ENCODE measurements at regions not wholly inside any gene's neighbourhood (a gene's known extent, or its start where the extent isn't known, plus 50 kb on each side); places are given as distances from the start of the nearest gene placed in this dataset.
A peak's percentile ranks its signal among the peaks of the same experiment; 100 is the strongest.

DNA sequence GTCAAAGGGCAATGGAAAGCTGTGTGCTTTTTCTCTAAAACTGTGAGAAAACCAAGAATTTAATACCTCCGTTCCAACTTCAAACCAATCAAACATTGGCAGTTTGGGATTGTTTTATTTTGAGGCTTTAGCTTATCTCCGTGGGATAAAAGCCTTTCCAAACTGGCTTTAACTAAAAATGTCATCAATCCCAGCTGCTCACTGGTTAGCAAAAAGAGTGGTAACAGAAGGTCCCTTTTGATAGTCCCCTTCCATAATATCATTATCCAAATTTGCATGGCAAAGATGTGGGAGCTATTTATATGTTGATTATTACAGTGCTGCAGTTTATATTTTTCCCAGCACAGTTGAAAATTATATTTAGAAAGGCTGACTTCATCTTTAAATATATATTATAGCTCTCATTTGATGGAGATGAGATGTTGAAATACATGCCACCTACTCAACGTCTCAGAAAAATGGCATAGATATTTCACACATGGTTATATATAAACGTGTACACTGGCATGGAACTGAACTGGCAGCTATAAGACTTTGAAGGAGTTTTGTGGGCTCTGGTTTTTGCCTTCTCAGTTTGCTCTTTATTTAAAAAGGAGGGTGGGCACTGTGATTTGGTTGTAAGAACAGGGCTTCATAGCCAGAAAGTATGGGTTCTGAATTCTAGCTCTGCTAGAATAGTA lies 707.1 kb upstream of the SLIT2 start:
- H3K4me3 ChIP-seq (ENCODE audit: low read length): no peak overlapping the region
- TF ChIP-seq, protein P1, sequence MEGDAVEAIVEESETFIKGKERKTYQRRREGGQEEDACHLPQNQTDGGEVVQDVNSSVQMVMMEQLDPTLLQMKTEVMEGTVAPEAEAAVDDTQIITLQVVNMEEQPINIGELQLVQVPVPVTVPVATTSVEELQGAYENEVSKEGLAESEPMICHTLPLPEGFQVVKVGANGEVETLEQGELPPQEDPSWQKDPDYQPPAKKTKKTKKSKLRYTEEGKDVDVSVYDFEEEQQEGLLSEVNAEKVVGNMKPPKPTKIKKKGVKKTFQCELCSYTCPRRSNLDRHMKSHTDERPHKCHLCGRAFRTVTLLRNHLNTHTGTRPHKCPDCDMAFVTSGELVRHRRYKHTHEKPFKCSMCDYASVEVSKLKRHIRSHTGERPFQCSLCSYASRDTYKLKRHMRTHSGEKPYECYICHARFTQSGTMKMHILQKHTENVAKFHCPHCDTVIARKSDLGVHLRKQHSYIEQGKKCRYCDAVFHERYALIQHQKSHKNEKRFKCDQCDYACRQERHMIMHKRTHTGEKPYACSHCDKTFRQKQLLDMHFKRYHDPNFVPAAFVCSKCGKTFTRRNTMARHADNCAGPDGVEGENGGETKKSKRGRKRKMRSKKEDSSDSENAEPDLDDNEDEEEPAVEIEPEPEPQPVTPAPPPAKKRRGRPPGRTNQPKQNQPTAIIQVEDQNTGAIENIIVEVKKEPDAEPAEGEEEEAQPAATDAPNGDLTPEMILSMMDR (conservative IDR thresholded peaks at IDR 0.05; ENCODE audit: low read length): no peak
- DNase-seq (ENCODE audit: low read depth): no peak

DNA sequence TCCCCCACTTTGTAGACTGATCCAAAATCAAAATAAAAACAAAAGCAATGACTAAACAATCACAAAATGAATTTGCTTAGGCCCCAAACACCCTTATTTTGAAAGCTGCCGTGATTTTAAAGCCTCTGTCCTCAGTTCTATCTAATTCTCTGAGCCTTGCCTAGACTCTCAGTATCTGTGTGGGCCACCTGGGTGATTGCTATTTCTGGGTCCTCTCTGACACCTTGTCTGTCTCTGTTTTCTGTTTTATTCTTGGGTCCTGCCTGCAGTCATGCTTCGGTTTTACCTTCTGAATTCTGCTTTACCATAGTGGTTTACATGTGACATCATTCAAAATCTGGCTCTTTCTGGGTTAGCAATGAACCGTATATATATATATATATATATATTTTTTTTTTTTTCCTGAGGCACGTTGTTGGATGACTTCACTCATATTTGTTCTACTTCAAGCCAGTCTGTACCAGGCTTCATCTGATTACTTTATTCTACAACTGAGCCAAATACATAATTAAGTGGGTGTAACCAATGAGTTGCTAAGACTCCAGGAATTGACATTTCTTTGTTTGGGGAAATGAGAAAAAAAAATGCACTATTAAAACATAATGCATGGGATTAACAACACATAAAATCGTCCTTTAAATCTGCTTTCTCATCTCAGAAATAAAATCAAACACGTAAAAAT lies 710.7 kb upstream of the SLIT2 start:
- TF ChIP-seq, protein P1 (conservative IDR thresholded peaks at IDR 0.05; ENCODE audit: low read length): no peak
- H3K4me3 ChIP-seq (ENCODE audit: low read length): no peak overlapping the region
- DNase-seq (ENCODE audit: low read depth): no peak

DNA sequence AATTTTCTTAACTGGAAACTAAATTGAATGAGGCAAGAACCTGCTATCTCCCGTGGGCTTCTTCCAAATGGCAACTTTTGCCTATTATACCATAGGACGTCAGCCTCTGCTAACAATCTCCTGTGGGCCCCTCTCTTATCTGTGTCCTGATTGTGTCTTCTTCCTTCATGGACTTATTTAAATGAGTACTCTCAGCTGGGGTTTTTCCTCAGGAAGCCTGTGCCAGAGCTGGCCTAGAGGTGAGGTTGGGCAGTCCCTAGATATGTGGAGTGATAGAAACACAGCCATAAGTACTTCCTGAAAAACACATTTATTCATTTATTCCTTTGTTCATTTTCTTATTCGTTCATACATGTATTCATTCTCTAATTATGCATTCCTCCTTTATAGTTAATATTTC lies 712.5 kb upstream of the SLIT2 start:
- no peak overlapping the region for H3K4me3 ChIP-seq (ENCODE audit: low read length)
- TF ChIP-seq, protein P1 (conservative IDR thresholded peaks at IDR 0.05; ENCODE audit: low read length): no peak
- DNase-seq (ENCODE audit: low read depth): no peak

DNA sequence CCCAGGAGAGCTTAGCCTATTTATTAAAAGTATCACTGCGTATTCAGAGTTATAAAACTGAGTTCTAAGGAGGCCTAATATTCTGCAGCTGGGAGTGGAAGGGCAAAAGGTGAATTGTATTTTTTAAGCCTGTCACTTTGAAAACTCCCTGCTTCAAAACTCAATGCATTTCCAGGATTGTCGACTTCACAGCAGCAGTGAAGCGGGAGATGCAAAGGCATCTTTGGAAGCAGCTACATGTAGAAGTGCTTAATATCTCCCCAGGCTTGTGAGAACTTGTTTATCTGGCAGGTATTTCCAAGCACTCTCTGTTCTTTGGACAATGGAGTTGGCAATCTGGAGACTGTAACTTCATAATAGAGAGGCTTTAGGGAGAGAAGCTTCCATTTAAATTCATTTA lies 717.5 kb upstream of the SLIT2 start:
- no peak for DNase-seq (ENCODE audit: low read depth)
- TF ChIP-seq, protein P1 (conservative IDR thresholded peaks at IDR 0.05; ENCODE audit: low read length): no peak
- no peak overlapping the region for H3K4me3 ChIP-seq (ENCODE audit: low read length)

DNA sequence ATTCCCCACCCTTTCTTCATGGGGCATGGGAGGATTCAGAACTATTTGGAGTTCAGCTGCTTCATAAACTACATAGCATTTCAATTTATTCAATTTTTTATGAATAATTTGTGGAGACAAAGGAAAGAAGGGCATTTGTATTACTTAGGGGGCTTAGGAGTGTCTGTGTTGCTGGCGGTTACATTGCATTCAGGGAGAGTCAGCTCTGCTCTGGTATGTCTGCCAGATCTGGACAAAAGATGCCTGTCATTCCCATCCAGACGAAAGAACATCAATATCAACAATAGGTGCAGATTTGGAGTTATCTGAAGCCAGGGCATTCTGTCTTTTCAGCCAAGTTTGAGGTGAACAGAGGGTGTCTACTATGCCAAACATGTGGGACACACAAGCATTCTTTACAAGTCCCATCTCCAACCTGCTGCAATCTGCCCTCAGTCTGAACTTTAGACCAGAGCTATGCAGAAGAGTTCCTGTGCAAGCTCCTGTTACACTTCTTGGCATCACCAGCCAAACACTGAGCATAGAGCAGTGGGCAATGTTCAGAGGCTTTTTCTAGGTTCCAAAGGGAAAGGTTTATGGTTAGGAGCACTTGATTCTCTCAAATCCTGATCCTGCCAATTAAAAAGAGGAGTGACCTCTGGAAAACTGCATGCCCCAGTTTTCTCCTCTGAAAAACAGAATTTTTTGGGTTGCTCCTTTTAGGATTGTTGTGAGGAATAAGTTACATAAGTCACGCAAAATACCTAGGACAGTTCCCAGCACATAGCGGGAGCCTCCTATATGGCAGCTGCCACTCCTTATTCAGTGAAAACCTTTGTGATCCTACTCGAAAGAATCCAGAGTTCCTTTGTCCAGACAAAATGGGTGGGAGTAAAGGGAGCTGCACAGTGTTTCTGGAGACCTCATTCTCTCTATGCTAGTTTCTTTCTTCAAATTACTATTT lies 719.5 kb upstream of the SLIT2 start:
- peak; percentile 37 for DNase-seq (ENCODE audit: low read depth)
- TF ChIP-seq, protein P1 (conservative IDR thresholded peaks at IDR 0.05; ENCODE audit: low read length): no peak

DNA sequence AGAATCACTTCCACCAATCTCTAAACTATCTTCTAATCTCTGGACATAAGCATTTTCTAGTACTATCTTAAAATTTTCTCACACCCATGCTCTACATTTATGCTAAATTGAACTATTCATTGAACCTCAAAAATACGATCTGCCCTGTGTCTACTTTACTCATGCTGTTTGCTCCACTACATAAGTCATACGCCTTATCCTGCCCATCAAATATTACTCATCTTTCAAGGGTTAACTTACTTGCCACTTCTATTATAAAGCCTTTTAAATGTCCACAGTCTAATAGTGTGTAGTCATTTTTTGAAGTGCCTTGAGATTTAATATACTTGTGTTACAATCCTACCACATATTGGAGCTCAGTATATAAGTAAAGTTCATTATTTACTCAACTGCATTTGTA lies 727.7 kb upstream of the SLIT2 start:
- no peak overlapping the region for H3K4me3 ChIP-seq (ENCODE audit: low read length)
- DNase-seq (ENCODE audit: low read depth): no peak
- TF ChIP-seq, protein P1 (conservative IDR thresholded peaks at IDR 0.05; ENCODE audit: low read length): no peak

More for the DNA sequence above, 719.5 kb upstream of the SLIT2 start:
- H3K4me3 ChIP-seq (ENCODE audit: low read length): no peak overlapping the region
